ENCODE measurements at regions not wholly inside any gene's neighbourhood (a gene's known extent, or its start where the extent isn't known, plus 50 kb on each side); places are given as distances from the start of the nearest gene placed in this dataset.

DNA sequence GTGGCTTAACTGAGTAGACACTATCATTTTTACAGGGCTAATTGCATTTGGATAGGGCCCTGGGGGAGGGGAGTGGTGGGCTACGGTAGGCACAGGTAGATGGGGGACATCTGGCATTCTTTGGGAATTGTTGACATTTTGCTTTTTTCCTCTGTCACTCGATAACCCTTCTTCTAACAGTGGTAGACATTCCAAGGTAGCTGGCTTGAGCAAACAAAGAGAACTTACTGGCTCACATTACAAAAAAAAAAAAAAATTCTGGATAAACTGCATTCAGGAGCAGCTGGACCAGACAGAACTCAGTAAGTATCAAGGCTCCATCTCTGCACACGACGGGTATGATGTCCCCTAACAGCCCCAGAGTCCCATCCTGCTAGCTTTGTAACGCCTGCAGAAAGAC lies 585.2 kb downstream of the ZNF608 start (continued):
- no peak for TF ChIP-seq SIX5 (IDR thresholded peaks at IDR 0.05; ENCODE audit: low read depth, low read length)
- TF ChIP-seq JUND (IDR thresholded peaks at IDR 0.05; ENCODE audit: low read length), result no peak

Measured in H1 (cell line).